GM04504 (cell line): ENCODE measurements at regions not wholly inside any gene's neighbourhood (a gene's known extent, or its start where the extent isn't known, plus 50 kb on each side); places are given as distances from the start of the nearest gene placed in this dataset.
"Not testable (repeated sequence)": the region's sequence is repeated elsewhere in the genome, so short reads cannot be mapped to it uniquely, and the experiment has no call there.

Experiments
- DNase-seq: peaks from one replicate; pipeline ENCODE4 v3.0.0-alpha.2; 2012; ENCODE audit warnings: low read depth

- no peak for DNase-seq
Measured at GRCh38 chr7:89618274-89618673, 536.0 kb upstream of the STEAP1 start.

DNA sequence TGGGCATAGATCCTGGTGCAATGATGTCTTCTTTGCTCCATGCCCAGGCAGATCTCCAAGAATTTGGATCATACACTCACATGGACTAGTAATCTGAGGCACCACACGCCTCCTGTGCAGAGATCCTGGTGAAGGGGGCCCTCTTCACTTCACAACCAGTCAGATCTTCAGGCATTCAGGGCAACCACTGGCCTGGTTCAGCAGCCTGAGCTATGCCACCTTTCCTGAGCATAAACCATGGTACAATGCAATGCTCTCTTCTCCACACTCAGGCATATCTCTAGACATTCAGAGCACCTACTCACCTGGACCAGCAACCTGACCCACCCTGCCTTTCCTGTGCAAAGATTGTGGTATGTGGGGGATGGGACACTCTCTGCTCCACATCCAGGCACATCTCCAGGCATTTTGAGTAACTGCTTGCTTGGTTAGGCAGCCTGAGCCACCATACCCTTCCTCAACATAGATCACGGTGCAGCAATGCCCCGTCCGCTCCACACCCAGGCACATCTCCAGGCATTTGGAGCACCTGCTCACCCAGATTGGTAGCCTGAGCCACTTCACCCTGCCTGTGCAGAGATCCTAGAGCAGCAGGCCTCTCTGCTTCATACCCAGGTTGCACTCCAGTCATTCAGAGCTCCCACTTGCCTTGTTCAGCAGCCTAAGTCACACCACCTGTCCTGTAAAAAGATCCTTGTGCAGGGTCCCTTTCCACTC, 532.2 kb upstream of the STEAP1 start:
- DNase-seq: no peak

GRCh38 chr7:89623018-89623672, 531.1 kb upstream of the STEAP1 start:
- peak; percentile 6 for DNase-seq

DNA sequence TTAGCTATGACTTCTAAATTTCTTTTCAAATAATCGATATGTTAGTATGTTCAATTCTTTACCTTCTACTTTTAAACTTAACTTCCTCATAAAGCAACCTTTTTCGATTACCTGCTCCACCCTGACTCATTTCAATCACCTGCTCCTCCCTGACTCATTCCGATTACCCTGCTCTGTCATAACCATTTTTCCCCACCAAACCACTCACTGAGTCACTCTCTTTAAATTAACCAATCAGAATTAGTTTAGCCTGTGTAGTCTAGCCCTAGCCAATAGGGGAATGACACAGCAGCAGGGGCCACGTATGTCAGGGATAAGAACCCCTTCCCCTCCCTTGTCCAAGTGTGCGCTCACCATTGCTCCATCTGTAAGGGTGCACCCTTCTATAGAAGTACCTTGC, 530.1 kb upstream of the STEAP1 start:
- not testable (repeated sequence) for DNase-seq

GRCh38 chr7:89648509-89648908, 505.8 kb upstream of the STEAP1 start:
- DNase-seq: no peak

GRCh38 chr7:89655946-89656345, 498.3 kb upstream of the STEAP1 start:
- no peak for DNase-seq

GRCh38 chr7:89661876-89662275, 492.4 kb upstream of the STEAP1 start:
- no peak for DNase-seq

DNA sequence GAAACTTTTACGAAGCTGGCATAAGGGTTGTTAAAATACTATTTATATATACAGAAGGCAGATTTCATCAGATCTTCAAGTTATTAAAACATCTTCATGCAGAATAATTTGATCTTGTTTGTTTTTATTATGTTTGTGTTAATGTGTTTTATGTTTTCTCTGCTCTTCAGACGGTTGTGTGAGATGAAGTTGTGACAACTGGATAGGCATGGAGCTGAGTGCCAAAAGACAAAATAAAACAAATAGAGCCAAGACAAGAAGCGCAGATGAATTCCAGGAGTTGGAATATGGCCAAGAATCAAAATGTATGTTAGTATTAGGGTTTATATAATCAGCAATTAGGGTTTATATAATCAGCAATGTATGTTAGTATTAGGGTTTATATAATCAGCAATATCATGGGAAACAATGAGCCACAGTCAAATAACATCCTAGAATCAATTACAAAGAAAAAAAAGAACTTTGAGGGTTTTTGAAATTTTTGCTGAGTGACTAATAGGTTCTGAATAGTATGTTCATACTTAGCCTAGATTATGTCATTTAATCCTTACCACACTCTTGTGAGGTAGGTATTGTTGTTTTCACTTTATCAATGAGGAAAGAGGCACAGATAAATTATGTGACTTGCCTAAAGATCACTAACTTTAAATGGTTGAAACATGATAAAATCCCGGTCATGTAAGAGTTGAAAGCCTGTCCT, 488.0 kb upstream of the STEAP1 start:
- DNase-seq: no peak

GRCh38 chr7:89680161-89680560, 474.1 kb upstream of the STEAP1 start:
- no peak for DNase-seq

DNA sequence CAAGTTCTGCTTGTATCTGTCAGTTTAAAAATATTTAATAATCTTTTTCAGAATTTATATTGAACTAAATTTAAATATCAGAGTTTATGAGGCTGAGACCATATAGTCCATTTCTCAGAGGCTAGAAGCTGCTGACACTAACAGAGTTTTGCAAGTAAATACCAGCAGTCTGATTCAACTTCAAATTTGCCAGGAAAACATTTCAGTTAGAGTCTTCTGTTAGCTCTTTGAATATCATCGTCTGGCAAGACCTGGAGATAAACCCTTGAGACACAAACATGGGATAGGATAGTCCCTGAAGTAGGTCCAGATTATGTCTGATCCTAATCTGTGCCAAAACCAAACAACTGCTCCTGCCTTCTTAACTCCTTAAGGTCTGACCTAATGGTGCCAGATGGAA, 472.8 kb upstream of the STEAP1 start:
- no peak for DNase-seq

GRCh38 chr7:89685287-89685686, 469.0 kb upstream of the STEAP1 start:
- DNase-seq: no peak

DNA sequence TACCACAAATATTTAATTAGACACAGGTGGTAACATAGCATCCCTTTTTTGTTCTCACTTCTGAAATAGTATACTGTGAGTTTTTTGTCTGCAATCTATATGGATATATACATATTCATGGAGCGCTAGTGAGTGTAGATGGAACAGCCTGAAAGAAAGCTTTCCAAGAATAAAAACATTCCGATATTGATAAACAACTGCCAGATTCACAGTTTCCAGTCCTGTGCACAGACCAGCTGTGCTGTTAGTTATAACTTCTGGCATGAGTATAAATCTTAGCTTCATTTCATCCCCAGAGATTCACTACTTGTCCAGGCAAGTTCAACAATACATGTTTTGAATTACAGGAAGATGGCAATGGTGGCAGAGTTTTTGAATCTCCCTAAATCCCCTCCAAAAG, 467.1 kb upstream of the STEAP1 start:
- DNase-seq: no peak

- DNase-seq: no peak
Measured at GRCh38 chr7:89695241-89695640, 459.0 kb upstream of the STEAP1 start.

DNA sequence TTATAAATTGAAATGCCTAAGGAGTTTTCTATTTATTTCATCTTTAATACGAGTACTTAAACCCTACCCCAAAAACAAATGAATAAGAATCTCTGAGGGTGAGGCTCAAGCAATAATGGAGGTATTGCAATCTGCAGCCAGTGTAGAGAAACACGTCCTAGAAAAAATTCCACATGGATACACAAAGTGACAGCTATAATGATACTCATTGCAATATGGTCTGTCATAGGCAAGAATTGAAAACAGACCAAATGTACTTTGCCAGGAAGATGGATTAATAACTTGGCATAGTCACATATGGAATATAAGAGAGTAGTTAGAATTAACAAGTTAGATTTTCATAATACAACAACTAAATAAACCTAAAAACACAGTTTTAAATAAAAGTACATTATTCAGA, 440.1 kb upstream of the STEAP1 start:
- DNase-seq: no peak

- not testable (repeated sequence) for DNase-seq
Measured at GRCh38 chr7:89718941-89719340, 435.3 kb upstream of the STEAP1 start.

GRCh38 chr7:89728481-89728880, 425.8 kb upstream of the STEAP1 start:
- no peak for DNase-seq

DNA sequence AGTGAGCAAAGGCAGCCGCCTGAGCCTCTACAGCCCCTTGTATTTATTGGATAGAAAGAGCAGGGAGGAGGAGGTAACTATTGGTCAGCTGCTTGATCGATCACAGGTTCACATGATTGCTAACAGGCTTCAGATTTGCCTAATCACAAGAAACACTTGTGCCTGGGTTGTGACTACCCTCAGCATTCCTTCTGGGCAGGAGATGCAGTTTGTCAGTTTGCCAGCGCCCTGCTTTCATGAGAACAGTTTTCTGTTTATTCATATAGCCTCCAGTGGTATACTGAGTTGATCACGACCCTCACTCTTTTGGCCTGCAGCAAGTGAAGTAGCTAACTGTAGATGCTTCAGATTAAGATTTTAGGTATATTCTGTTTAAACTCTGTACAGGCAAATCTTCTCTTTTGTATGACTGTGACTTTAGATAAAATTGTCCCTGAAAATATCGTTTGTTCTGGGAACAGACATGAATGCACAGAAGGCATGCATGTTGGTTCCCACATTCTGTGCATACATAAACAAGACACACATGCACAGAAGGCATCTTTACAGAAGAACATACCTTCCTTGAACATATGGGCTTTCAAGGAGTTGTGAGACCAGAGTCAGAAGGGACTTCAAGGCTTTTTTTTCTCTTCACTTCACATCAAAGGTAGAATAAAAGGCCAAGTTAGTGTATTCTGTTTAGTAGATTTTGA, 422.4 kb upstream of the STEAP1 start:
- no peak for DNase-seq

DNA sequence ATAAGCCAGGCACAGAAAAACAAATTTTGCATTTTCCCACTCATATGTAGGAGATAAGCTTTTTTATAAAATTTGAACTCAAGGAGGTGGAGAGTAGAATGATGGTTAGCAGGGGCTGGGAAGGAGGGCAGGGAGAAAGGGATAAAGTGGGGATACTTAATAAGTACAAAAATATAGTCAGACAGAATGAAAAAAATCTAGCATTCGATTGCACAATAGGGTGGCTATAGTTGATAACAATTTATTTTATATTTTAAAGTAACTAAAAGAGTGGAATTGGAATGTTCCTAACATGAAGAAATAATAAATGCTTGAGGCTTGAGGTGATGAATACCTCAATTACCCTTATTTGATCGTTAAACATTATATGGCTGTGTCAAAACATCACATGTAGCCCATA, 415.7 kb upstream of the STEAP1 start:
- DNase-seq: no peak

GRCh38 chr7:89757910-89758309, 396.4 kb upstream of the STEAP1 start:
- no peak for DNase-seq

DNA sequence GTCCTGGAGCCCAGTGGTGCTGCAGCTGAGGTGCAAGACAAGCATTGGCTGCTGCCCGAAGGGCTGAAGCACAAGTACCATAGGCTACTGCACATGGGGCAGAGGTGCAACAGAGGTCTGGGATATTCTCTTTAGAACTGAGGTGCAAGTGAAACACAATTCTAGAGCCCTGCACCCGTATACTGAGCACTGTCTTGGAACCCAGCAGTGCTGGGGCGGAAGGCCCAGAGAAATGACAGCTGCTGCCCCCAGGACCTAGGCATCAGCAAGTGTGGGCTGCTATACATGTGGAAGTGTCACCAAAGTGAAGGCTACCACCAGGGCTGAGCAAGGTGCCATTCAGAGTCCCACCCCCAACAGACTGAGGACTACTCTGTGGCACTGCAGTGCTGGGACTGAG, 393.6 kb upstream of the STEAP1 start:
- DNase-seq: no peak

DNA sequence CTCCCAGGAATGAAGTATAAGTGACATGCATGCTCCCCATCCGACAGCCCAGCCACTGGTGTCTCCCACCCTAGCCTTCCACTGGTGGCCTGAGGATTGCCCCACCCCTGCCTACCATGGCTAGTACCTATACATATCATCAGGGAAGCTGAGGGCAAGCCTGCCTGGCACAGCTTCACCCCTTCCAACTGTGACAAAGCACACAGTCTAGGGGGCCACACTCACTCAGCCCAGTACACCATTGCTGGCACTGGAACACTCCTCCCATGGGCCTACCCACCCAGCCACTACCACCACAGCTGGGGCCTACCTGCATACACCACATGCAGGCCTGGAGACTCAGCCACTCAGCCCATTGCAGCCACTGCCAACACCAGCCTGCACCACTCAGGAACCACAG, 393.1 kb upstream of the STEAP1 start:
- no peak for DNase-seq

- no peak for DNase-seq
Measured at GRCh38 chr7:89770161-89770560, 384.1 kb upstream of the STEAP1 start.
